GM13976 (cell line): ENCODE measurements at regions not wholly inside any gene's neighbourhood (a gene's known extent, or its start where the extent isn't known, plus 50 kb on each side); places are given as distances from the start of the nearest gene placed in this dataset.

Experiments
- DNase-seq: peaks from one replicate; pipeline ENCODE4 v3.0.0; 2012; ENCODE audit warnings: low spot score
- in situ Hi-C: fragments of 300-500 bp; cut with MboI; formaldehyde crosslinking; loops from one replicate; pipeline ENCODE4 v1.12.0; 2022; ENCODE audit warnings: low sequenced_read_pairs, mixed read lengths, inconsistent platforms; ENCODE audit not compliant: unreplicated experiment
- TF ChIP-seq, protein P1 (sequence below): IDR thresholded peaks from 2 replicates; pipeline ENCODE4 v1.5.1; 2012; ENCODE audit warnings: borderline replicate concordance, mild to moderate bottlenecking; ENCODE audit not compliant: insufficient read depth; ENCODE audit errors: extremely low read depth, missing control alignments, control extremely low read depth

DNA sequence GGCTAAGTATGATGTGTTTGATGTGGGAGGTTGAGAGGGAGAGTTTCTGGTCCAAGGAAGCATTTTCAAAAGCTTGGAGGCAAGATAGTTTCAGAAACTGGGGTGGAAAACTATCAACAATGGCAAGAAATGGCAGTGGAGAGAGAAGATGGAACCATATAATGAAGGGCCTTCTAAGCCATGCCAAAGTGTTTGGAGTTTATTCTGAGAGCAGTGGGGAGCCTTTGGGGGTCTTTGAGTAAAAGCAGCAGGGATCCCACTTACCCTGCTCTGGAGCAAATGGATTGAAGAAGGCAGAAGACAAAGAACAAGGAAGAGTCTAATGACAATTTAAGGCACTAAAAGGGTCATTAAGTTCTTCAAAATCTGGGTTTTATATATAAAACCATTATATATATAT lies 538.9 kb downstream of the UTRN start:
- no peak for DNase-seq
- in situ Hi-C loops: no loop called here

DNA sequence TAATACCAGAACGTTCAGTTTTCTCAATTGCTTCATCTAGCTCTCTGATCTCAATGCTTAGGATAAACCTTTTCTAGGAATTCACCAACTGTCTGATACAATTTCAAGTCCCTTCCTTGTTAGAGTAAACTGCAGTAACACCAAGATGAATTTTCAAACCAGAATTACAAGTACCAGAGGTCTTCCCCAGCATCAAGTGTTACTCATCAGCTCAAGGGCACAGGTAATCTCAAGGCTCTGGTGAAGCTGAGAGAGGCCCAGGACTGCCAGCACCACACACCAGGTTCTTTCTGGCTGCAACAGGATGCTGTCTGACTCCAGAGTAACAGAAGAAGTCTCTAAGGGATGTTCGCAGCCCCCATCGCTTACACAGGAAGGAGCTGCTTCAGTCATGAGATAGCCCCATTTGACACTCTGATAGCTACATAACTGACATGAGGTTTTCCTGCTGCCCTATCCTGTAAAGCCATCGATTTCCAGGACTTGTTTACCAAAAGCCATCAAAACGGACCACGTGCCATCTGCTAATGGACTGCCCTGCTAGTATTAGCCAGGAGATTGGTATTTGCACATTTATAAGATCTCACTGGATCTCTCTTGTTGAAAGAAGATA lies 549.4 kb downstream of the UTRN start:
- in situ Hi-C loops: no loop called here
- TF ChIP-seq, protein P1, sequence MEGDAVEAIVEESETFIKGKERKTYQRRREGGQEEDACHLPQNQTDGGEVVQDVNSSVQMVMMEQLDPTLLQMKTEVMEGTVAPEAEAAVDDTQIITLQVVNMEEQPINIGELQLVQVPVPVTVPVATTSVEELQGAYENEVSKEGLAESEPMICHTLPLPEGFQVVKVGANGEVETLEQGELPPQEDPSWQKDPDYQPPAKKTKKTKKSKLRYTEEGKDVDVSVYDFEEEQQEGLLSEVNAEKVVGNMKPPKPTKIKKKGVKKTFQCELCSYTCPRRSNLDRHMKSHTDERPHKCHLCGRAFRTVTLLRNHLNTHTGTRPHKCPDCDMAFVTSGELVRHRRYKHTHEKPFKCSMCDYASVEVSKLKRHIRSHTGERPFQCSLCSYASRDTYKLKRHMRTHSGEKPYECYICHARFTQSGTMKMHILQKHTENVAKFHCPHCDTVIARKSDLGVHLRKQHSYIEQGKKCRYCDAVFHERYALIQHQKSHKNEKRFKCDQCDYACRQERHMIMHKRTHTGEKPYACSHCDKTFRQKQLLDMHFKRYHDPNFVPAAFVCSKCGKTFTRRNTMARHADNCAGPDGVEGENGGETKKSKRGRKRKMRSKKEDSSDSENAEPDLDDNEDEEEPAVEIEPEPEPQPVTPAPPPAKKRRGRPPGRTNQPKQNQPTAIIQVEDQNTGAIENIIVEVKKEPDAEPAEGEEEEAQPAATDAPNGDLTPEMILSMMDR: no peak
- no peak for DNase-seq

More for the DNA sequence above, 538.9 kb downstream of the UTRN start:
- TF ChIP-seq, protein P1: no peak

DNA sequence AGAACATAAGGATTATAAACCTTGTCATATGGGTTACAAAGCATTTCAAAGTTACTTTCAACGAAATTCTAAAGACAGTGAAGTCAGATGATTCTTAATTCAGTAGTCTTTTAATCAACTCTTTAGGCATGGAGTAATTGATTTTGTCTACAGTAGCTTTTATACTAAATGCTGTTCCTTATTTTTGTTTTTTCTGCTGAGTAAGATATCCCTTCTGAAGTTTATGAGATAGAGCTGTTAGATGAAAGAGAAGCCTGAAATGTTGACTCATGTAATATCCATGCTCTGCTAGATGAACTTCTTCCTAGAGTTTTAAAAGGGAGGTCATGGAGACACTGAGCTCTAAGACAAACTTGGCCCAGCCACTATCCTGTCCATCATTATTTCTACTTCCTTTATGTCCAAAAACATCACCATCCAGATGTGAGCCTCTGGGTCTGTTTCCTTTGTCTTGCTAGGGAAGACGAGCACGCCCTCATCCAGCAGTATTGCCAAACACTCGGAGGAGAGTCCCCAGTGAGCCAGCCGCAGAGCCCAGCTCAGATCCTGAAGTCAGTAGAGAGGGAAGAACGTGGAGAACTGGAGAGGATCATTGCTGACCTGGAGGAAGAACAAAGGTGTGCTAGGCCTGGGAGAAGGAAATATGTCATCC lies 550.3 kb downstream of the UTRN start:
- DNase-seq: no peak
- in situ Hi-C loops: no loop called here
- TF ChIP-seq, protein P1: no peak

DNA sequence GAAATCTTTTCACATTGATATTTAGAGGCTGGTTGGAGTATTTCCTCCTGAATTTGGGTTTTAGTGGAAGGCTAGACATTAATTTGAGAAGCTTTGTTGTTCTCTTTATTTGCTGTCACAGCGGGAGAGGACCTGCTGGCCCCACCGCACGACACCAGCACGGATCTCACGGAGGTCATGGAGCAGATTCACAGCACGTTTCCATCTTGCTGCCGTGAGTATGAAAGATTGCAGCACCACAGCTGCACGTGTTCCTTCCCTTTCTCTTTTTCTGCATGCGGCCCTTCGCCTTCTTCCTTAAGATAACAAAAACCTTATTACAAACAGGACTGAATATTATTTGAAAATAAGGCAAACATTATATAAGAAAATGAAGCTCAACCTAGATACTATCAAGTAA lies 555.5 kb downstream of the UTRN start:
- in situ Hi-C loops: no loop called here
- TF ChIP-seq, protein P1: no peak
- no peak for DNase-seq

DNA sequence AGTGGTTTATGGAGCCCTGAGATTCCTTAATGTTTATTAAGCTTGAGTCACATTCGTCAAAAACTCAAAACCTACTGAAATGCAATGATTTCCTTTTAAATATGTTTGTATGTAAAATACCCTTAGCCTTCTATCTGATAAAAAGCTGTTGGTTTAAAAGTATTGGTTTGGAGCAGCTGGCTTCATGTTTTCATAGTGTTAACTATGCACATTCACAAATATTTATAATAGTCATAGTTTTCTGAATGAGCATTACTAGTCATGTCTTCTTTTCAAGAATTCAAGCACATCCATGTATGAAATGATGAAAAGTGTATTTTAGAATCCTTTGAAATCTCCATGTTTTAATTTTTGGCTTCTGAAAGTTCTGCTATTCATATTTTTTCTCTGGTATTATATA lies 558.6 kb downstream of the UTRN start:
- TF ChIP-seq, protein P1: no peak
- in situ Hi-C loops: no loop called here
- DNase-seq: no peak

DNA sequence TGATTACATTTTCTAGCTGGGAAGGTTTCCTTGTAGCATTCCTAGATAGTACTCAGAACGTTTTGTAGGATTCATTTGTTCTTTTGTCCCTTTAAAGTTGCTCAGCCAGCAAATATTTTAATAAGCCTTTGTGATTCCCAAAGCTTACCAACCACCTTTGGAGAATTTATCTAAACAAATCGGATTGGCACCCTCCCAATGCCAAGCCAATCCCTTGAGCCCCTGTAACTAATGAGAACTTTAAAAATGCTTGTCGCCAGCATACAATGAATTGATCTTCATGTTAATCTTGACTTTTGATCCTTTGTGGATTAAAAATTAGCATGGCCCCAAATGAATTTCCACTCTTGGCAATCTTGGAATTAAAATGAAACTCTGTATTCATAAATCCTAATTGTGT lies 559.5 kb downstream of the UTRN start:
- in situ Hi-C loops: no loop called here
- TF ChIP-seq, protein P1: no peak
- no peak for DNase-seq
